BLaER1 treated with 17β-estradiol and CSF1 and Interleukin-3, amounts not matched to agents 10 nM and 100 nM (cell line): ENCODE measurements at regions not wholly inside any gene's neighbourhood (a gene's known extent, or its start where the extent isn't known, plus 50 kb on each side); places are given as distances from the start of the nearest gene placed in this dataset.
A peak's percentile ranks its signal among the peaks of the same experiment; 100 is the strongest.
"Not testable (repeated sequence)": the region's sequence is repeated elsewhere in the genome, so short reads cannot be mapped to it uniquely, and the experiment has no call there.

Experiments used
- H3K27ac ChIP-seq, 11 experiments: shearing (Covaris generic); formaldehyde crosslinking; 2 replicates each; pipeline ENCODE4 v1.8.1; 2022
- H3K27me3 ChIP-seq, 11 experiments: shearing (Covaris generic); formaldehyde crosslinking; 2 replicates each; pipeline ENCODE4 v1.8.1; 2022
- H3K36me3 ChIP-seq, 11 experiments: shearing (Covaris generic); formaldehyde crosslinking; 2 replicates each; pipeline ENCODE4 v1.8.1; 2022
- H3K4me1 ChIP-seq, 10 experiments: shearing (Covaris generic); formaldehyde crosslinking; 2 replicates each; pipeline ENCODE4 v1.8.1; 2022
- H3K4me2 ChIP-seq, 11 experiments: shearing (Covaris generic); formaldehyde crosslinking; 2 replicates each; pipeline ENCODE4 v1.8.1; 2022
- H3K4me3 ChIP-seq, 10 experiments: shearing (Covaris generic); formaldehyde crosslinking; 2 replicates each; pipeline ENCODE4 v1.8.1; 2022
- H3K9ac ChIP-seq, 11 experiments: shearing (Covaris generic); formaldehyde crosslinking; 2 replicates each; pipeline ENCODE4 v1.8.1; 2022
- H3K9me3 ChIP-seq, 11 experiments: shearing (Covaris generic); formaldehyde crosslinking; replicated peaks in 1 of 11; 2 replicates each; pipeline ENCODE4 v1.8.1; 2022
- H4K20me1 ChIP-seq, 11 experiments: shearing (Covaris generic); formaldehyde crosslinking; 2 replicates each; pipeline ENCODE4 v1.8.1; 2022
- Cebpa-rat ChIP-seq, 11 experiments: shearing (Covaris generic); IDR thresholded peaks; 2 replicates each; pipeline ENCODE4 v1.8.1; 2022

GRCh38 chr4:67342291-67342690, 203.0 kb downstream of the CENPC start:
- Histone ChIP-seq H3K4me3 (no peak overlapping the region), H3K9me3 (no peaks in the 10 kb centered on the region), H3K4me2 (peak overlapping the region in 3 of 11 experiments; percentile 33 to 51 (median 50); a peak in 6 of 22 replicates), H3K36me3 (no peaks in the 10 kb centered on the region), H3K4me1 (peaks cover 0 to 11% (median 0%) of the 10 kb centered on the region in 10 experiments; a peak in 4 of 20 replicates), H4K20me1 (no peaks in the 10 kb centered on the region), H3K27me3 (no peaks in the 10 kb centered on the region), H3K9ac (no peak overlapping the region; a peak in 1 of 22 replicates), H3K27ac (no peak overlapping the region)
- TF ChIP-seq Cebpa-rat (IDR thresholded peaks at IDR 0.05) = no peak

- no peak for TF ChIP-seq Cebpa-rat (IDR thresholded peaks at IDR 0.05)
- Histone ChIP-seq H3K4me1 (peaks cover 0 to 6% (median 0%) of the 10 kb centered on the region in 10 experiments; a peak in 7 of 20 replicates), H3K9me3 (no peaks in the 10 kb centered on the region), H3K27me3 (no peaks in the 10 kb centered on the region), H3K27ac (no peak overlapping the region), H4K20me1 (no peaks in the 10 kb centered on the region), H3K36me3 (no peaks in the 10 kb centered on the region), H3K9ac (no peak overlapping the region), H3K4me3 (no peak overlapping the region), H3K4me2 (no peak overlapping the region)
Observed at GRCh38 chr4:67333664-67334063, 211.6 kb downstream of the CENPC start.

- Histone ChIP-seq H4K20me1 (no peaks in the 10 kb centered on the region), H3K9ac (no peak overlapping the region), H3K36me3 (no peaks in the 10 kb centered on the region), H3K9me3 (no peaks in the 10 kb centered on the region), H3K27ac (no peak overlapping the region), H3K4me3 (no peak overlapping the region), H3K27me3 (no peaks in the 10 kb centered on the region), H3K4me1 (peaks cover 0 to 6% (median 0%) of the 10 kb centered on the region in 10 experiments; a peak in 7 of 20 replicates), H3K4me2 (no peak overlapping the region)
- no peak for TF ChIP-seq Cebpa-rat (IDR thresholded peaks at IDR 0.05)
Observed at GRCh38 chr4:67332627-67333026, 212.7 kb downstream of the CENPC start.

- TF ChIP-seq Cebpa-rat (IDR thresholded peaks at IDR 0.05) = no peak
- no peak overlapping the region for H3K4me3 ChIP-seq
Observed at GRCh38 chr4:67328393-67328792, 216.9 kb downstream of the CENPC start.

GRCh38 chr4:67328018-67328278, 217.4 kb downstream of the CENPC start:
- Histone ChIP-seq H3K27ac (no peak overlapping the region), H3K4me2 (no peak overlapping the region), H3K9ac (no peak overlapping the region), H3K4me3 (no peak overlapping the region), H4K20me1 (no peaks in the 10 kb centered on the region), H3K9me3 (peaks cover 0 to 8% (median 4%) of the 10 kb centered on the region in 11 experiments; a peak in 10 of 22 replicates), H3K4me1 (peaks cover 0 to 6% (median 0%) of the 10 kb centered on the region in 10 experiments; a peak in 7 of 20 replicates), H3K27me3 (no peaks in the 10 kb centered on the region), H3K36me3 (no peaks in the 10 kb centered on the region)
- no peak for TF ChIP-seq Cebpa-rat (IDR thresholded peaks at IDR 0.05)

More at GRCh38 chr4:67328393-67328792, 216.9 kb downstream of the CENPC start:
- Histone ChIP-seq H3K27me3 (no peaks in the 10 kb centered on the region), H3K36me3 (no peaks in the 10 kb centered on the region), H3K4me2 (no peak overlapping the region), H3K9me3 (peaks cover 0 to 4% (median 0%) of the 10 kb centered on the region in 11 experiments; a peak in 7 of 22 replicates), H3K4me1 (peaks cover 0 to 6% (median 0%) of the 10 kb centered on the region in 10 experiments; a peak in 7 of 20 replicates), H3K9ac (no peak overlapping the region), H4K20me1 (no peaks in the 10 kb centered on the region), H3K27ac (no peak overlapping the region)

- Histone ChIP-seq H3K27ac (no peak overlapping the region), H3K9me3 (peaks cover 0 to 9% (median 6%) of the 10 kb centered on the region in 11 experiments; a peak in 10 of 22 replicates), H3K4me1 (peaks cover 0 to 6% (median 0%) of the 10 kb centered on the region in 10 experiments; a peak in 7 of 20 replicates), H3K36me3 (no peaks in the 10 kb centered on the region), H4K20me1 (no peaks in the 10 kb centered on the region), H3K4me3 (no peak overlapping the region), H3K27me3 (no peaks in the 10 kb centered on the region), H3K4me2 (peak overlapping the region in 1 of 11 experiments; percentile 4; a peak in 1 of 22 replicates), H3K9ac (no peak overlapping the region)
- TF ChIP-seq Cebpa-rat (IDR thresholded peaks at IDR 0.05) = no peak
Observed at GRCh38 chr4:67327245-67328017, 217.9 kb downstream of the CENPC start.

- Histone ChIP-seq H3K36me3 (no peaks in the 10 kb centered on the region), H3K4me2 (no peak overlapping the region), H3K9ac (no peak overlapping the region), H3K27me3 (no peaks in the 10 kb centered on the region), H3K4me3 (no peak overlapping the region), H3K4me1 (no peaks in the 10 kb centered on the region), H4K20me1 (no peaks in the 10 kb centered on the region), H3K9me3 (peaks cover 0 to 9% (median 6%) of the 10 kb centered on the region in 11 experiments; a peak in 10 of 22 replicates), H3K27ac (no peak overlapping the region)
- TF ChIP-seq Cebpa-rat (IDR thresholded peaks at IDR 0.05) = no peak
Observed at GRCh38 chr4:67325791-67326190, 219.5 kb downstream of the CENPC start.

- no peak overlapping the region for H3K9ac ChIP-seq
- no peaks in the 10 kb centered on the region for H3K27me3 ChIP-seq
- no peaks in the 10 kb centered on the region for H4K20me1 ChIP-seq
- H3K36me3 ChIP-seq = no peaks in the 10 kb centered on the region
- H3K4me1 ChIP-seq = no peaks in the 10 kb centered on the region
- H3K9me3 ChIP-seq = peaks cover 0 to 9% (median 6%) of the 10 kb centered on the region in 11 experiments; a peak in 10 of 22 replicates
- H3K27ac ChIP-seq = no peak overlapping the region
- no peak for TF ChIP-seq Cebpa-rat (IDR thresholded peaks at IDR 0.05)
- H3K4me2 ChIP-seq = no peak overlapping the region
- no peak overlapping the region for H3K4me3 ChIP-seq
Observed at GRCh38 chr4:67320645-67321044, 224.7 kb downstream of the CENPC start.

- not testable (repeated sequence) for H3K27ac ChIP-seq, H3K4me3 ChIP-seq, H3K27me3 ChIP-seq, H3K36me3 ChIP-seq, H3K4me2 ChIP-seq, H3K4me1 ChIP-seq, H4K20me1 ChIP-seq, H3K9ac ChIP-seq, H3K9me3 ChIP-seq
Observed at GRCh38 chr4:67319607-67320006, 225.7 kb downstream of the CENPC start.

GRCh38 chr4:67300497-67301185, 244.7 kb downstream of the CENPC start:
- H3K27me3 ChIP-seq, H3K4me1 ChIP-seq, H3K4me3 ChIP-seq, H3K27ac ChIP-seq, H3K9me3 ChIP-seq, H3K4me2 ChIP-seq, H3K36me3 ChIP-seq, H4K20me1 ChIP-seq, H3K9ac ChIP-seq: not testable (repeated sequence)
